H9 (cell line): ENCODE measurements at regions not wholly inside any gene's neighbourhood (a gene's known extent, or its start where the extent isn't known, plus 50 kb on each side); places are given as distances from the start of the nearest gene placed in this dataset.

ENCODE experiments used
- DNase-seq: peaks from one replicate; pipeline ENCODE4 v3.0.0-alpha.2; 2017
- H2AFZ ChIP-seq: one replicate; pipeline ENCODE4 v1.6.1; 2013; ENCODE audit warnings: mild to moderate bottlenecking, low read length, control low read depth, moderate library complexity
- H2AK5ac ChIP-seq: 2 replicates; pipeline ENCODE4 v1.6.1; 2013; ENCODE audit warnings: low read length, control low read depth, mixed read lengths; ENCODE audit not compliant: insufficient read length
- H2BK120ac ChIP-seq: one replicate; pipeline ENCODE4 v1.6.1; 2013; ENCODE audit warnings: low read depth, mild to moderate bottlenecking, low read length, control low read depth, inconsistent platforms; ENCODE audit not compliant: poor library complexity, severe bottlenecking
- H2BK12ac ChIP-seq: 2 replicates; pipeline ENCODE4 v1.6.1; 2013; ENCODE audit warnings: low read length, control low read depth, mixed read lengths, low read depth; ENCODE audit not compliant: insufficient read length
- H2BK15ac ChIP-seq: 2 replicates; pipeline ENCODE4 v1.6.1; 2013; ENCODE audit warnings: low read depth, low read length, control low read depth
- H2BK20ac ChIP-seq: one replicate; pipeline ENCODE4 v1.6.1; 2013; ENCODE audit warnings: low read depth, mild to moderate bottlenecking, low read length, control low read depth, inconsistent platforms; ENCODE audit not compliant: poor library complexity, severe bottlenecking
- H2BK5ac ChIP-seq: 2 replicates; pipeline ENCODE4 v1.6.1; 2013; ENCODE audit warnings: low read length, control low read depth, mixed read lengths; ENCODE audit not compliant: insufficient read length
- H3K14ac ChIP-seq: 2 replicates; pipeline ENCODE4 v1.6.1; 2013; ENCODE audit warnings: low read length, control low read depth; ENCODE audit not compliant: insufficient read depth
- H3K18ac ChIP-seq: 2 replicates; pipeline ENCODE4 v1.6.1; 2013; ENCODE audit warnings: low read depth, mild to moderate bottlenecking, mixed read lengths, low read length, control low read depth; ENCODE audit not compliant: insufficient read length
- H3K23ac ChIP-seq: 2 replicates; pipeline ENCODE4 v1.6.1; 2013; ENCODE audit warnings: low read length, control low read depth, mixed read lengths, low read depth; ENCODE audit not compliant: insufficient read length
- H3K23me2 ChIP-seq: 2 replicates; pipeline ENCODE4 v1.6.1; 2013; ENCODE audit warnings: low read depth, mild to moderate bottlenecking, mixed read lengths, low read length, control low read depth; ENCODE audit not compliant: insufficient read length, poor library complexity, severe bottlenecking
- H3K27ac ChIP-seq: 2 replicates; pipeline ENCODE4 v1.5.1; 2013; ENCODE audit warnings: low read length, control low read depth, mixed read lengths, low read depth; ENCODE audit not compliant: insufficient read length
- H3K27me3 ChIP-seq: 2 replicates; pipeline ENCODE4 v1.6.1; 2013; ENCODE audit warnings: low read length, control low read depth, inconsistent platforms; ENCODE audit not compliant: insufficient read depth
- H3K4ac ChIP-seq: 2 replicates; pipeline ENCODE4 v1.6.1; 2013; ENCODE audit warnings: low read depth, mild to moderate bottlenecking, control low read depth, inconsistent platforms, low read length, moderate library complexity
- H3K4me1 ChIP-seq: 2 replicates; pipeline ENCODE4 v1.6.1; 2013; ENCODE audit warnings: low read length, control low read depth, inconsistent platforms; ENCODE audit not compliant: insufficient read depth
- H3K4me2 ChIP-seq: 2 replicates; pipeline ENCODE4 v1.6.1; 2013; ENCODE audit warnings: low read length, control low read depth, mixed read lengths; ENCODE audit not compliant: insufficient read length, insufficient read depth
- H3K56ac ChIP-seq: 2 replicates; pipeline ENCODE4 v1.6.1; 2013; ENCODE audit warnings: low read depth, mild to moderate bottlenecking, mixed read lengths, low read length, control low read depth; ENCODE audit not compliant: insufficient read length
- H3K79me1 ChIP-seq: 2 replicates; pipeline ENCODE4 v1.6.1; 2013; ENCODE audit warnings: low read depth, mild to moderate bottlenecking, moderate library complexity, low read length, control low read depth, inconsistent platforms; ENCODE audit not compliant: insufficient read depth, poor library complexity, severe bottlenecking
- H3K79me2 ChIP-seq: 2 replicates; pipeline ENCODE4 v1.6.1; 2013; ENCODE audit warnings: low read length, control low read depth, inconsistent platforms; ENCODE audit not compliant: insufficient read depth
- H3K9ac ChIP-seq: 2 replicates; pipeline ENCODE4 v1.6.1; 2013; ENCODE audit warnings: low read length, control low read depth, mixed read lengths; ENCODE audit not compliant: insufficient read length; ENCODE audit errors: extremely low read depth
- H3K9me3 ChIP-seq: one replicate; pipeline ENCODE4 v1.6.1; 2013; ENCODE audit warnings: low read depth, low read length, inconsistent platforms; ENCODE audit not compliant: control insufficient read depth
- H3T11ph ChIP-seq: one replicate; pipeline ENCODE4 v1.6.1; 2013; ENCODE audit warnings: mild to moderate bottlenecking, low read length, control low read depth, inconsistent platforms
- H4K20me1 ChIP-seq: one replicate; pipeline ENCODE4 v1.6.1; 2013; ENCODE audit not compliant: control insufficient read depth, insufficient read length, insufficient read depth
- H4K5ac ChIP-seq: 2 replicates; pipeline ENCODE4 v1.6.1; 2013; ENCODE audit warnings: low read depth, mild to moderate bottlenecking, mixed read lengths, low read length, control low read depth; ENCODE audit not compliant: insufficient read length
- H4K8ac ChIP-seq: replicated peaks from 2 replicates; pipeline ENCODE4 v1.6.1; 2013; ENCODE audit warnings: low read length, control low read depth, mixed read lengths, low read depth; ENCODE audit not compliant: insufficient read length
- H4K91ac ChIP-seq: 2 replicates; pipeline ENCODE4 v1.6.1; 2013; ENCODE audit warnings: low read depth, mild to moderate bottlenecking, moderate library complexity, mixed read lengths, low read length, control low read depth; ENCODE audit not compliant: insufficient read length
- H3K27ac Mint-ChIP-seq, 3 experiments: 2 replicates in 2 of 3; 3 replicates in 1 of 3; pipeline ENCODE4 v1.8.0; 2020 to 2021; ENCODE audit warnings: mixed read lengths in 3 of 3, mild to moderate bottlenecking in 1 of 3, moderate library complexity in 1 of 3
- H3K27me3 Mint-ChIP-seq: 2 replicates; pipeline ENCODE4 v1.8.0; 2021; ENCODE audit warnings: low read depth, mild to moderate bottlenecking, moderate library complexity, mixed read lengths
- H3K36me3 Mint-ChIP-seq, 3 experiments: 2 replicates in 2 of 3; 3 replicates in 1 of 3; pipeline ENCODE4 v1.8.0; 2020 to 2021; ENCODE audit warnings: low read depth in 3 of 3, mixed read lengths in 3 of 3; ENCODE audit not compliant: insufficient read depth in 1 of 3
- H3K4me1 Mint-ChIP-seq, 2 experiments: 2 replicates each; pipeline ENCODE4 v1.8.0; 2020; ENCODE audit warnings: mixed read lengths in 2 of 2
- H3K4me3 Mint-ChIP-seq, 2 experiments: 2 replicates in 1 of 2; 3 replicates in 1 of 2; pipeline ENCODE4 v1.8.0; 2020 to 2021; ENCODE audit warnings: mild to moderate bottlenecking in 2 of 2, mixed read lengths in 2 of 2, moderate library complexity in 1 of 2
- H3K9me3 Mint-ChIP-seq, 2 experiments: 2 replicates in 1 of 2; 3 replicates in 1 of 2; pipeline ENCODE4 v1.8.0; 2020; ENCODE audit warnings: mild to moderate bottlenecking in 2 of 2, mixed read lengths in 2 of 2, moderate library complexity in 1 of 2
- CTCF ChIP-seq: fragments of 200-600 bp; sonication (generic); conservative IDR thresholded peaks from 3 replicates; pipeline ENCODE4 v1.8.0; 2021; ENCODE audit warnings: antibody characterized with exemption, mild to moderate bottlenecking
- WGBS: extraction: QIAGEN DNeasy Blood & Tissue Kit; methylation state at CpG from one replicate; pipeline ENCODE4 v1.1.7; 2013; ENCODE audit warnings: missing lambda C conversion rate, low lambda C conversion rate, mixed read lengths; ENCODE audit not compliant: insufficient read length; ENCODE audit errors: extremely low coverage; 5-methylcytosine and 5-hydroxymethylcytosine counted together

DNA sequence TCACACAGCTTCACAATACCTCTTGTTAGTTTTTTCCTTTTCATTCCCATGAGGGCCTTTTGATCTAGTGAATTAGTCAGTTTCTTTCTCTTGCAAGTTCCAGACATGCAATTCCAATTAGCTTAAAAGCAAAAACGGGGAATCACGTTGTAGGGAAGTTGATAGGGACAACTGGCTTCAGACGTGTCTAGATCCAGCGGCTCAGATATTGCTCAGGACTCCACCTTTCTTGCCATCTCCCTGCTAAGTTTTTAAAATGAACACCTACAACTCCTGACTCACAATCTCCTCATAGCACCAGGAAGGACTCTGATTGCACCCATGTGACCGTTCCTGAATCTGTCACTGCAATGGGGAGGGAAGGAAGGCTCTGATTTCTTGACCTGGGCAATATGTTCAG, 63.8 kb upstream of the ARHGAP29 start:
- Histone ChIP-seq H4K20me1 (no peaks in the 10 kb centered on the region), H2BK120ac (no peak overlapping the region), H3K9ac (no peak overlapping the region), H3K23me2 (no peaks in the 10 kb centered on the region), H2BK5ac (no peak overlapping the region), H2AFZ (no peak overlapping the region), H3K79me2 (no peaks in the 10 kb centered on the region), H3K27me3 (no peaks in the 10 kb centered on the region; the same call in 1 of the 2 replicates), H3K14ac (no peak overlapping the region), H3K56ac (no peak overlapping the region), H3K9me3 (no peaks in the 10 kb centered on the region), H4K8ac (no peak overlapping the region), H2BK20ac (no peak overlapping the region), H3K79me1 (no peaks in the 10 kb centered on the region), H3K4me1 (peaks cover 2% of the 10 kb centered on the region; the same call in 1 of the 2 replicates), H4K91ac (no peak overlapping the region), H4K5ac (no peak overlapping the region), H3K4ac (no peak overlapping the region), H3K27ac (no peak overlapping the region), H2BK15ac (no peak overlapping the region), H3K18ac (no peak overlapping the region), H3K23ac (no peak overlapping the region), H3T11ph (no peak overlapping the region), H3K4me2 (no peak overlapping the region), H2AK5ac (no peak overlapping the region), H2BK12ac (no peak overlapping the region)
- Mint-ChIP-seq H3K4me1 (peaks cover 5 to 8% of the 10 kb centered on the region in 2 experiments; a peak in 3 of 4 replicates), H3K9me3 (no peaks in the 10 kb centered on the region), H3K36me3 (no peaks in the 10 kb centered on the region), H3K27me3 (peaks cover 8% of the 10 kb centered on the region), H3K4me3 (no peak overlapping the region), H3K27ac (no peak overlapping the region)
- no peak for TF ChIP-seq CTCF
- DNase-seq, result no peak
- WGBS, result no CpG with 5 or more reads among the region's 5 CpGs
